GM18909 (cell line): ENCODE measurements at regions not wholly inside any gene's neighbourhood (a gene's known extent, or its start where the extent isn't known, plus 50 kb on each side); places are given as distances from the start of the nearest gene placed in this dataset.
"Not testable (repeated sequence)": the region's sequence is repeated elsewhere in the genome, so short reads cannot be mapped to it uniquely, and the experiment has no call there.

Source experiments
- ATAC-seq: cut with Tn5 transposase; IDR thresholded peaks from one replicate; pipeline ENCODE4 v1.9.1; 2021; ENCODE audit warnings: mild to moderate bottlenecking; ENCODE audit not compliant: unreplicated experiment, poor library complexity

DNA sequence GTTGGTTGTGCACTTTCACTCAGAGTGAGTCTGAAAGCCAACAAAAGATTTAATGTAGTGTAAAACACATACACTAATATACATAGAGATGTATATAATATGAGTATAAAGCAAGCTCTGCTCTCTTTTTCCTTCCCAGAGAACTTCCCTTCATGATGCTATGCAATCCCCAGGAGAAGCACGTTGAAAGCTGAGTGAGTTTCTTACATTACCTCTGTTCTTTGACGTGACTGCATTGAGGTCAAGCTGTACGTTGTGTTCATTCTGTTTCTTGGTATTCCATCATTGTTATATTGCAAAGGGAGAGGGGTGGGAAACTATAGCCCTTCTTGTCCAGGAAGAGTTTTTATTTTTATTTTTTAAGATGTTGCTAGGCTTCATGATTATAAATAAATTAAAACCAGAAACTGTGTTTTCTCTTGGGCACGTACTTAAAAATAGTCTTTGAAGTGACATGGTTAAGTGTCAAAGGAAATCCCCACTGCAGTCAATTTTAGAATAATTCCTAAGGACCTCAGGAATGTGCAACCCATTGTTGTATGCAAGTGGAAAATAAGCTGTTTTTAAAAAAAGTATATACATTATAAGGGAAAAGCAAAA is 651.0 kb downstream of the CD109 start:
- no peak for ATAC-seq

DNA sequence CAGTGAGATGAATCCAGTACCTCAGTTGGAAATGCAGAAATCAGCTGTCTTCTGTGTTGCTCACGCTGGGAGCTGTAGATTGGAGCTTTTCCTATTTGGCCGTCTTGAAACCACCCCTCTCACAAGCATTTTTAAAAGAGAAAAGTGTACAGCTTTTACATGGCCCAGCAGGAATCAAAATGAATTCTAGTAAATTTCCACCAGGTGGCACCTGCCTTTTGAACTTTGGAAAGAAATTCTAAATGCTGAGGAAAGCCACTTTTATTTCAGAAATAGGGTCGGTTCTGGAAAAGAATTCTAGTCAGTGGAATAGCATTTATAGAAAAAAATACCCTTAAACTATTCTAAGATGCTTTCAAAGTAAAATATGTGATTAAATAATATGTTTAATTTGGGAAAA is 647.8 kb downstream of the CD109 start:
- ATAC-seq: no peak

DNA sequence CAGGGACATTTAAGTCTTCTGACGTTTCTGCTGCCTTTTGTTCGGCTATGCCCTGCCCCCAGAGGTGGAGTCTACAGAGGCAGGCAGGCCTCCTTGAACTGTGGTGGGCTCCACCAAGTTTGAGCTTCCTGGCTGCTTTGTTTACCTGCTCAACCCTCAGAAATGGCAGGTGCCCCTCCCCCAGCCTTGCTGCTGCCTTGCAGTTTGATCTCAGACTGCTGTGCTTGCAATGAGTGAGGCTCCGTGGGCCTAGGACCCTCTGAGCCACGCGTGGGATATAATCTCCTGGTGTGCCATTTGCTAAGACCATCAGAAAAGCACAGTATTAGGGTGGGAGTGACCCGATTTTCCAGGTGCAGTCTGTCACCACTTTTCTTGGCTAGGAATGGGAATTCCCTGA is 647.3 kb downstream of the CD109 start:
- not testable (repeated sequence) for ATAC-seq

DNA sequence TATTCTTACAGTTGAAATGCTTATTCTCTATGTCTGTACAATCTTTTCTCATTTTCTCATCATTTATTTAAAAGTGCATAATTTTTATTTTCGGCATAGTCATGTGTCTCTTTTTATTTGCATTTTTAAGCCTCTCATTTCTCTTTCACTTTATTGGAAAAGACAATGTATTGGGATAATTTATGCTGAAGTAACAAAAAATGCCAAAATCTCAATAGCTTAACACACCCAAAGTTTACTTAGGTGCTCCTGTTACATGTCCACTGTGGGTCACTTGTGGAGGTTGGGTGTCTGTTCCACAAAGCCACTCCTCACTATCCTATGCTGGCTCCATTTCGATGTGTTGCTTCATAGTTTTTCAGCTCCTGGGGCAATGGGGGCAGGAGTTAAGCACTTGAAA is 638.7 kb downstream of the CD109 start:
- ATAC-seq: no peak

DNA sequence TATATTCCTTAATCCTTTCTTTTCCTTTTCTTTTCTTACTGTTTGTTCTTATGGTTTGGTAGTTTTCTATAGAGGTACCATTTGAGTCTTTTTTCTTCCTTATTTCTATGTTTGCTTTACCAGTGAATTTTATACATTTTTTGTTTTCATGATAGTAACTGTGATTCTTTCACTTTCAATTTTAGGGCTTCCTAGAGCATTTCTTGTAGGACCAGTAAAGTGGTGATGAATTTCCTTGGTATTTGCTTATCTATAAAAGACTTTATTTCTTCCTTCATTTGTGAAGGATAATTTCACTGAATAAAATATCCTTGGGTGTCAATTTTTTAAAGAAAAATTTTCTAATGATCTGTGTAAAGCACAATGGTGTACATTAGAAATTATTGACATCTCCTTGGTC is 637.4 kb downstream of the CD109 start:
- no peak for ATAC-seq

DNA sequence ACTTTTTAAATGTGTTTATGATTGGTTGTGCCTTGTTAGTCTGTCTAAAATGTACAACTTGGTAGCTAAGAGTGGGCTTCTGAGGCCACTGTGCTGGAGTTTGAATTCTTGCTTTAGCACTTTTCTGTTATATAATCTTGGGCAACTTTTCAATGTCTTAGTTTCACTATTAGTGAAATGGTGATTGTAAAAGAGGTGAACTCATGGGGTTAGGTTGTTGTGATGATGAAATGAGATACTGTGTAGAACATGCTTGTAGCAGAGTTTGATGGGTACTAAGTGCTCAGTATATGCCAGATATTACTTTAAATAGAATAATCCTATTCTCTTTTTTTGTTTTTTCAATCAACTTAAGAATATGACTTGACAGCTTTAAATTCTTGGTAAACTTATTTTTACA is 624.7 kb downstream of the CD109 start:
- no peak for ATAC-seq

DNA sequence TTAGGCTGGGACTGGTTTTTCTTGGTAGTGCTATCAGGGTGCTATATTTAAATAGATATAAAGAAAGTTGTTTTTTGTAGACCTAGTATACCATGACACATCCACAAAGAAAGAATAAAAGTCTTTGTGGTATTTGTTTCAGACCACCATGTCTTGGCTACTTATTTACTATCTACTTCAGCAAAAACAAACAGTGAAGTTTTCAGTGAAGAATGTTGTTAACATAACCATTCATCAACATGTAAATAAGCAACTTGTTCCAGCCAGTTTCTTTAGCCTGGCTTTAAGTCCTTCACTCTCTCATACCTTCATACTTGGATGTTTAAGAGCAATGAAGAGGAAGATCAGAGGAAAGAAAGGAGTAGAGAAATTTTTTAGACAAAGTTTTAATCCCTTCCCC is 624.1 kb downstream of the CD109 start:
- no peak for ATAC-seq

DNA sequence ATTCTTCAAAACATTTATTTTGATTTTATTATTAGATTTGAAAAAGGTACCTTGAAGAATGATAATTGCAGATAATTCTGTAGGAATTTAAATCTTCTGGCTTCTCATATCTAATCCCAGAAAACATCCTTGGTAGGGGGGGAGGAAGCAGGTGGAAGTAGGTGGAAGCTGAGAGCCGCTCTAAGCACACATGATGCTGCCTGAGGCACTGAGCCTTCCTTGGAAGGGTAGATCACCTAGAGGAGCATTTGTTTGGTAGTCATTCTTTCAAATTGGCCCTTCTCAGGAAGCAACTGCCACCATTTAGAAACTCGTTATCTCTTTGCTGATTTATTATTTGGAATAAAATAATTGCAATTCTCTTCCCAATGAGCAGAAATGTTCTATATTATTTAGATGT is 623.3 kb downstream of the CD109 start:
- ATAC-seq: no peak

DNA sequence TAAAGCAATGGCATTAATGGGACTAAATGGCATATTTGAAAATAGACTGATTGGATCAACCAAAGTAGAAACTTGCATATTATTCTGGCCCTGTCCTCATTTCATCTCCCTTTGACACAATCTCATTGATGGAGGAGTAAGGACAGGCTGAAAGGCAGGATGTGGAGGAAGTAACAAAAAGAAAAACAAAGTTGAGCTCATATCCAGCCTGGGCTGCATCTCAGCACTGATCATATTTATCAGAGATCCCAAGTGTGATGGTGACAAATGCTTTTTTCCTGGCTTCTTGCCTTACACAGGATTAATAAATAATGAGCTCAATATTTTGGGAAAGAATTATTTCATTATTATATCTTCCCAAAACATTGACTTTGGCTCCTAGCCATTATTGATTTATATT is 622.7 kb downstream of the CD109 start:
- ATAC-seq: no peak

DNA sequence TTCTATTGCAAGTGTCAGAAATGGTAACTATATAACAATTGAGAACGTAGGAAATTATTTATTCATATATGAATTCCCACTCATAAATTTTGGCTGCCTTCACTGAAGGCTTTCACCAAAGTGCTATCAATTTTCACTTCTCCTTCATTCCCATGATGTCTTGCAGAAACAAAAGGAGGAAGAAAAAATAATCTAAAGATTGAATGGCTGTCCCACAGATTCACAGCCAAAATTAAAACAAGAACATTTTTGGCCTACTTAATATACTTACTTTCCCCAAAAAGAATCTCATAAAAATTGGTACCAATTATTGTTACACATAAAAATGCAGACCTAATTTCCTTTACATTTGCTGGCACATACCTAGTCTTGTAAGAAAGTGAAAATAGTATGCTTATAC is 616.1 kb downstream of the CD109 start:
- no peak for ATAC-seq

DNA sequence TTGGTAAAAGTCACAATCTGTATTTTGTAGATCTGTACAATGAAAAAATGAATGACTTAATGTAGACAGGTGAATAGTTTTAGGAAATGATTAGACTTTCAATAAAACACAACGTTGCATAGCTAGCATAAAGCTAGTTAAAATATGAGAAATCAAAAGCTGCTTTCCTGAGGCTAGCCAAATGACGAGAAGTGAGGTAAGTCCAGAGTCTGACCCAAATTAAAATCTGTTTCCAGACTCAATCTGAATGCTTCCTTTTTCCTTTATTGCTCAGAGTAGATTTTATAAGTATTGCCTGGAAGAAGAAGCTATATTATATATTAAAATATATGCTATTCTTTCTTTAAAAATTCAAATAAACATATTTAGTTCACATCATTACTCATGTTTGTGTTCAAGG is 615.4 kb downstream of the CD109 start:
- no peak for ATAC-seq

DNA sequence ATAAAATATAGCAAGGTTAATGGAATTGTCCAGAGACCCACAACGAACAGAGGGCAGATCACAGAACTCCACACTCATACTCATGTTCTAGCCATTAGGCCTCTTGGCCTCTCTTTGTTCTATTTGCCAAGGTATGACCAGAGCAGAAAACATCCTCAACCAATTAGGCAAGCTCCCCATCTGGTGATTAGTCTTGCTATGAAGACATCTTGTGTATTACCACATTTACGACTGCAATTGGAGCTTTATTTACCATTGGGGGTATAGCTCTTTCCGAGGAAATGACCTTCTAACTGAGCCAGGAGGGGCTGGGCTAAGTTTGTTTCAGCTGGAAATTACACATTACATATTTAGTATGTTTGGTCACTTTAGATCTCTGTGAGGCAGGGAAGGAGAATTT is 593.9 kb downstream of the CD109 start:
- no peak for ATAC-seq

DNA sequence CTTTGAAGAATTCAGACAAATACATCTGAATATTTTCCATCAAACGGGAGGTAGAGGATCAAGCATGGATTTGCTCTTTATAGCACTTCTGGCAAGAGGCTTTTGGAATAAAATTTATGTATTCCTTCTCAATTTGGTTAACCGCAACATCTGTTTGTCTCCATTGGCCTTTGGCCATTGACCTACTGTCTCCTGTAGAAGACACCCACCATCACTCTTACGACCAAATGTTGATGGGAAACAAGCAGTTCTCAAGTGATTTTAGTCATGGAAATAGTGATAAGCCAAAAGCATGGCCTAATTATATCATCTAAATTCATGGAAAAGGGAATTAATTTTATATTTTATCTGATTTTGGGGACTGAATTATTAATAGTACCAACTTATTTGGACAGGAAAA is 591.9 kb downstream of the CD109 start:
- no peak for ATAC-seq

DNA sequence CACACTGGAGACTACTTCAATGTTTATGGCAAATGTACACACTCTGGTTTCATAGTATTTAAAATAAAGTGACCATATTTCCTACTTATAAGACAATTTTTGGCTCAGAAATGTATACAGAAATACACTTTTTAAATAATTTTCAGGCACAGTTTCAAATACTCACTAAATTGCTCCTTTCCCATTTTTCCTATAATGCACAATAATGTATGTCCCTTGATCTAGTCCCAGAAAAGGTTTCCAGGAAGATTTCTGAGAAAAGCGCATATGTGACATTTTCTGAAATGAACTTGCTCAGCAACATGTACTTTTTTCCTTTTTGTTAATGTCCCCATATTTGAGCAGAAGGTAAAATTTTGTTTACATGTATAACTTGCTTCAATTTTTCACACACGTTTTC is 591.4 kb downstream of the CD109 start:
- no peak for ATAC-seq

DNA sequence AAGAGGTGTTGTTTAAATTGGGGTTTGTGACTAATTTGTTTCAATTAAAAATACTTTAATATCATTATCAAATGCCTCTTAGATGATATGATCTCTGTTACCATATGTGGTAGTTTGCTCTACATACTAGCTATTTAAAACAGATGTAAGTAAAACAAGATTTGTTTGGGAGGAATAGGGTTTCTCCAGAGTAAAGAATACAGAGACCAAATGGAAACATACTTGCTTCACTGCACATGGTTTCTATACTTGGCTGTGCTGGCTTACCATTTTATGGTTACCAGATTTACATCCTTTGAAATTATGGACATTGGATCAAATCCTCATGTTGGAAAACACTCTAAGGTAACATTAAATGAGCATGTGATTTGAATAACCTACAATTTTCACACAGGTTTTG is 588.3 kb downstream of the CD109 start:
- ATAC-seq: no peak

DNA sequence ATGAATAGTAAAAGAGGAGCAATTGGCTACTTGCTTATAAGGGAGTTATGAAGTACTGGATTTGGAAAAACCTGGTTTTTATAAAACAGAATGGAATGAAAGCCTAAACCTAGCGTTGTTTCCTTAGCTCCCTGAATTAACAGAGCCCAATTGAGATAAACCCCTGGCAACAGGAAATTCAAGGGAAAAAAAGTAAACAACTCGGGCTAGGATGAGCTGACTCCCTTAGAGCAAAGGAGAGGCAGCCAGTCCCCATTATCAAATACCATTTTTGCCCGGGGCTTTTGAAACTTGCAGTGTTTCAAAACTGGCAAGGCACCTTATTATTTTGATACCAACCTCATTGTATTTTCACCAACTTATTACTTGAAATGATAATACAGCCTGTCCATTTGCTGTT is 587.5 kb downstream of the CD109 start:
- no peak for ATAC-seq

DNA sequence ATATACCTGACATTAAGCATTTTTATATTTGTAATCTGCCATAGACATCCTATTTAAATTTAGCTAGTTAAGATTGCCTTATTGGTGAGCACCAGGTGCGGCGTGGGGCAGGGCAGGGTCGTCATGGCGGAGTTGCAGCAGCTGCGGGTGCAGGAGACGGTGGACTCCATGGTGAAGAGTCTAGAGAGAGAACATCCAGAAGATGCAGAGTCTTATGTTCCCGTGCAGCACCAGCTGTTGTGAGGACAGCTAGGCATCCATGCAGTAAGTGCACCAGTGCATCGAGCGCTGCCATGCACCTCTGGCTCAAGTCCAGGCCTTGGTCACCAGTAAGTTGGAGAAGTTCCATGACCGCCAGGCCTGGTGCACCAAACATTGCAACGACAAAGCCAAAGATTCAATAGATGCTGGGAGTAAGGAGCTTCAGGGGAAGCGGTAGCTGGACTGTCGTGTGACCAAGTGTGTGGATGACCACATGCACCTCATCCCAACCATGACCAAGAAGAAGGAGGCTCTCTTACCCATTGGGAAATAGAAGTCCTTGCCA is 586.2 kb downstream of the CD109 start:
- no peak for ATAC-seq

DNA sequence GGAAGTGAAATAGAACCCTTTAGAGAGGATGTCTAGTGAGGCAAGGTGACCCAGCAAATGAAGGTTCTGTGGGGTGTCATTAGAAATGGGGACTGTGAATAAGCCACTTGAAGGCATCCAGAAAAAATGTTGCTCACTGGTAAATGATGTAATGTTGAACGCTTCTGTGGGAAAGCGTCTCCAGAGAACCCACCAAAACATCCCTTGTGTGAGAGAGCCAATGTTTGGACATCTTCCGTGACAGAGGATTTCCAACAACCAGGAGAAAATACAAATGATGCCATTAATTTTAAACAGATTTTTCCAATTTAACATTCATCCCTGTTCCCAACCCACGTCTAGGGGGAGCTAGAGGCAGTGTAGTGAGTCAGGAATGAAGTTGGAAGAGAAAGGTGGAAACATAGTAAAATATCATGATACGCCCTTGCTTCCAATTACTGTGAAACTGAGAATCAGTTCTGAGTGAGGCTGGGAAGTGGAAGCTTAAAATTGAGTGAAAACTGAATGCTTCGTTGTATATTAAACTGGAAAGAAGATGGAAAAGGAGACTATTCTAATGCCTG is 584.2 kb downstream of the CD109 start:
- no peak for ATAC-seq

DNA sequence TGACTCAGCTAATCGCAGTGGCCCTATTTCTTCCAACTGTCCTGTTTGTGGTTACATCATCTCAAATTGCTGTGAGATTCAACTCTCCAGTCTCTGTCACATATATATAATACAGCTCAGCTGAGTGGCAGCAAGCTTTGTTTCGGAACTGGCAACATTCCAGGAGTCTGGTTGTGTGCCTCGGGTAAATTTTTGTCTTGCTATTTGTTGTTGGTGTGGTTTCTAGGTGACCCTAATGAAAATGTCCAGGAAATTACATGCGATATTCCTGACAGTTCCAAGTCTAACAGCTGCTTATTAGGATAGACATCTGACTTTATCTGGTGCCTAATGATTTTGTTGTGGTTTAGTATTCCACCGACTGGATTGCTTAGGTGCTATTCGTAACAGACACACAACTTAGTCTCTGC is 581.8 kb downstream of the CD109 start:
- no peak for ATAC-seq

DNA sequence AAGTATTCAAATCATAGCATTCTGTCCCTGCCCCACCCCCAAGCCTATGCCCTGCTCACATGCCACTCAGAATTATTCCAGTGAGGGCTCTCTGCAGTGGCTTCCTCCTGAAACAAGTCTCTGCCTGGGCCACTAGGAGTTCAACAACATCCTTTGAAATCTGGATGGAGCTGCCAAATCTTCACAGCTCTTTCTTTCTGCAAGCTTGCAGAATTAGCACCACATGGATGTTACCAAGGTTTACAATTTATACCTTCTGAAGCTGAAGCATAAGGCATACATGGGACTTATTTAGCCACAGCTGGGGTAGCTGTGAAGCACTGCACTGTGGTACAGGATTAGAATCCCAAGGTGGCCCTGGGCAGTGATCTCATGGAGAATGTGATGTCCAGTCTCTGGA is 577.5 kb downstream of the CD109 start:
- no peak for ATAC-seq

DNA sequence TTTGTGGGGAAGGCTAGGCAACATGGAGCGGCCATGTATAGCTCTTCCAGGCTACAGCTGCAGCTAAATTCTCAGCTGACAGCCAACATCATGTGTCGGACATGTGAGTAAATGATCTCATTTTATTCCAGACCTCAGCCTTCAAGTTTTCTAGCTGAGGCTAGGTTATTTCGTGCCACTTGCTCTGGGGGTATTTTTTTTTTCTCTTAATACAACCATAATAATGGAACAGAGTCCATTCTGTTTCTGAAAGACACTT is 573.5 kb downstream of the CD109 start:
- ATAC-seq: no peak

DNA sequence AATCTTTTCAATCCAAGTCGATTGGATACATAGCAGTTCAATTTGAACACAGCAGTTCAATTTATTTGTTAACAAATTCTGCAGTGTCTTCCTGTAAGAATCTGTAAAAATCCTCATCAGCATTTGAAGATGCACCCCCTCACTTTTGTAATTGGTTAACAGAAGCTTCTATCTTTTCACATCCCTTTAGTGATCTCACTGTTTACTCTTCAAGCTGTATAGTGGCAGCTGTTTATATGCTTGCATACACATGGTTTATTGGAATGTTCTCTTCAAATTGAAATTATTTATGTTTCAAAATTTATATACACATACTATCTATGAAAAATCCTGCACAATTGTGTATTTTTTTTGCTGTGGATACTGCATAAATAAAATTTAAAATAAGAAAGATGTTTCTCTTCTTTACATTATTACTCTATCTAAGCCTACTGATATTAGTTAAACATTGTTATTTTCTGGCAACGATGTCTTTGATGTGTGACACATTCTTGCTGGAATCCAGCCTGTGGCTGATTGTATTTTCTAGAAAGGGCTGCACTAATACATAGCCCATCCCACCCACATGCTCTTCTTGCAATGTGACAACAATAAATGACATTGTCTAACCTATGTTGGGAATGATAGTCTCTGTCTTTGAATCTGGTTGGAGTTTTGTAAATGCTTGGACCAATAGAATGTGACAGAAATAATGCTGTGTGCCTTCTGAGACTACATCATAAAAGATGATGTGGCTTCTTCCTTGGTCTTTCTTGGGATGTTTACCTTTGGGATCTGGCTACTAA is 573.0 kb downstream of the CD109 start:
- no peak for ATAC-seq
